HG02642 (cell line): ENCODE measurements at regions not wholly inside any gene's neighbourhood (a gene's known extent, or its start where the extent isn't known, plus 50 kb on each side); places are given as distances from the start of the nearest gene placed in this dataset.

Source experiments
- ATAC-seq: cut with Tn5 transposase; IDR thresholded peaks from one replicate; pipeline ENCODE4 v1.9.1; 2021; ENCODE audit warnings: mild to moderate bottlenecking; ENCODE audit not compliant: unreplicated experiment, poor library complexity

DNA sequence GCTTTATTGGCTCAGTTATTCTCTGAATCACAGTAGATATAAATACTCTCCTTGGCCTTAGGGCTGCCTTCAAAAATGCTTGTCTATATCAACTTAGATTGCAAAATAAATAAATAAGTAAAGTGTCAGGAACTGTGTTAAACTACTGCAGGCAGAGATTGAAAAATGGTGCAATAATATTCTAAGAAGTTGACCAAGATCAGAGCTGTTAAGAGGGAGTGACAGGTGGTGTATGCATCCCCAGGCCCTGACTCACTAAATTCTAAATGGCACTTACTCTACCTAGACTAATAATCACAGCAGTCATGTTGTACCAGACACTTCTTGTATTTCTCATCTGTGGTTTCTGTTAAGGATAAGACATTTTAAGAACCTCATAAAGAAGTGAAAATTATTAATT, 235.1 kb upstream of the SPOCK3 start:
- no peak for ATAC-seq

- ATAC-seq: no peak
Measured at GRCh38 chr4:167475951-167476350, 241.7 kb upstream of the SPOCK3 start.

DNA sequence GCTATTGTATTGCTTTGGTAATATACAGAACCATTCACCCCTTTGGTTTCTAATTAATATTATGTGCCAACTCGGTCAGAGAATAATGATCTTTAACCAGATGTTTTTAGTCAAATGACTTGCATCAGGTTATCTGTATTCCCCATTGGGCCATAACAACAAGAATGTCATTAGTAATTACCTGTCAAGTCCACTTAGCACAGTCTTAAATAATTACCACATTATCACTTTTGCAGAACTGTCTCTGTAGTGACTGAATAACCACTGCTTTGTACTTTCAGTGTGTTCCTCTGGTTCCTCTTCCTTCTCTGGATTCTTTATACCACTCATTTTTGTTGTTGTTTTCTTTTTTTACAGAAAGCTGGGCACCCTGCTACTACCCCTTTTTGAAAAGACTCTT, 257.7 kb upstream of the SPOCK3 start:
- ATAC-seq: no peak

DNA sequence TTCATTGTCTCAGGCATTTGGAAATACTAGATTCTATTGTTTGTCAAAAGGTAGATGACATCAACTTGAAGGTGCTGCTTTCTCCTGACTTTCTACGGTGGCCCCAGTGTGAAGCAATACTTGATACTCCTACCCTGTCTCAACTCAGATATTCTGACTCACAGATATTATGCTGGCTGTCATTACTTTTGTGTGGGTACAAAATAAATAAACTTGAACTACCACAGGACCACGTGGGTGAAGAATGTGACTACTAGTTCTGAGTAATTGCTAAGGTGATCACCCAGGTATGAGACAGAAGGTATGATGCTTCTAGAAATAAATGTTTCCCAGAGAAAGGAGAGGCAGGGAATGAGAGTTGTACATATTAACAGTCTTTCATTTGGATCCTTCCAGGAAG, 275.3 kb upstream of the SPOCK3 start:
- ATAC-seq: no peak

DNA sequence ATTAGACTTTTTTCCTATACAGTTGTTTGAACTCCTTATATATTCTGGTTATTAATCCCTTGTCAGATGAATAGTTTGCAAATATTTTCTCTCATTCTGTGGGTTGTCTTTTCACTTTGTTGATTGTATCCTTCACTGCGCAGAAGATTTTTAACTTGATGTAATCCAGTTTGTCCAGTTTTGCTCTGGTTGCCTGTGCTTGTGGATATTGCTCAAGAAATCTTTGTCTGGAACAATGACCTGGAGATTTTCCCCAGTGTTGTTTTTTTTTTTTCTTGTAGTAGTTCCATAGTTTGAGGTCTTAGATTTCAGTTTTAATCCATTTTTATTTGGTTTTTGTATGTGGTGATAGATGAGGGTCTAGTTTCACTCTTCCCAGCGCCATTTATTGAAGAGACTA, 289.8 kb upstream of the SPOCK3 start:
- ATAC-seq: no peak

- ATAC-seq: no peak
Measured at GRCh38 chr4:167537761-167538160, 303.5 kb upstream of the SPOCK3 start.

- no peak for ATAC-seq
Measured at GRCh38 chr4:167541286-167541685, 307.0 kb upstream of the SPOCK3 start.

- no peak for ATAC-seq
Measured at GRCh38 chr4:167544391-167544790, 310.1 kb upstream of the SPOCK3 start.

DNA sequence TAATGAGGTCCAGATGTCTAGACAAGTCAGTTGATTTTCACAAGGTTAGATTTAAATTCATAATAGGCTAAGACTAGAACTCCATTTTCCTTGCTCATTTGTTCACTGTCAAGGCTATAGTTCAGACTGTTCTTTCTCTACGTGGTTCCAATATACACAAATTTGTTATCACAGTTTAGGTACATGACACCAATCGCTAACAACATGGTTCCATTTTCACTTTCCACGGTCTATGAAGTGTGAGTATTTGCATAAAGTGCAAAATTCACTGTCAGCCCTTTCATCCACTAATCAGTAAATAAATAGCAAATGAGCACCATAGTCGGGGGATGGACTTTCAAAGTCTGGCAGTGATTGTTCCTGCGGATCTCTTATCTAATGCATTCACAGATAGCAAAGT, 315.7 kb upstream of the SPOCK3 start:
- ATAC-seq: no peak

GRCh38 chr4:167555338-167556022, 321.2 kb upstream of the SPOCK3 start:
- ATAC-seq: peak; percentile 57

GRCh38 chr4:167578906-167579305, 344.6 kb upstream of the SPOCK3 start:
- ATAC-seq: no peak

DNA sequence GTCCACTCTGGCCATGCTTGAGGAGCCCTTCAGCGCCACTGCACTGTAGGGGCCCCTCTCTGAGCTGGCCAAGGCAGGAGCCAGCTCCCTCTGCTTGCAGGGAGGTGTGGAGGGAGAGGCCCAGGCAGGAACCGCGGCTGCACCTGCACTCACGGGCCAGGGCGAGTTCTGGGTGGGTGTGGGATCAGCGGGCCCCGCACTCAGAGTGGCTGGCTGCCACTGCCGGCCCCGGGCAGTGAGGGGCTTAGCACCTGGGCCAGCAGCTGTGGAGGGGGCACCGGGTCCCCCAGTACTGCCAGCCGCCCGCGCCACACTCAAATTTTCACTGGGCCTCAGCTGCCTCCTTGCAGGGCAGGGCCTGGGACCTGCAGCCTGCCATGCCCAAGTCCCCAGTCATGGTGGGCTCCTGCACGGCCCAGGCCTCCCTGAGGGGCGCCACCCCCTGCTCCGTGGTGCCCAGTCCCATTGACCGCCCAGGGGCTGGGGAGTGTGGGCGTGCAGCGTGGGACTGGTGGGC, 347.2 kb upstream of the SPOCK3 start:
- ATAC-seq: no peak

DNA sequence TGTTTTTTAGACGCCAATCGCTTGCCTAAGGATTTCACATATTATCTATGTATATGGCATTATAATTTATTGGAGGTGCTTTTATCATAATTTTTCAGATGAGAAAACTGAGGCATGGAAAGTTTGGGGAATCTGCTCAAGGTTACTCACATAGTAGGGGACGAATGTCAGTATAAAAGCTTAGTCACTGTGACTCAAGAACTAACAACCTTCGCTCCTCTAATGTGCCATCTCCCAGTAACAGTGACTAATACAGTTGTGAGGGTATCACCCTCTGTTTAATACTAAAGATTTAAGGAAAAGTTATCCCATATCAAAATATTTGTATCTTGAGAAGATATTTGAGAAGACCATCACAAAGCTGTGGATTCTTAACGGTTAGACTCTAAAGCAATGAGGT, 353.1 kb upstream of the SPOCK3 start:
- ATAC-seq: no peak

GRCh38 chr4:167595898-167596297, 361.6 kb upstream of the SPOCK3 start:
- no peak for ATAC-seq

- ATAC-seq: no peak
Measured at GRCh38 chr4:167602157-167602556, 367.9 kb upstream of the SPOCK3 start.

DNA sequence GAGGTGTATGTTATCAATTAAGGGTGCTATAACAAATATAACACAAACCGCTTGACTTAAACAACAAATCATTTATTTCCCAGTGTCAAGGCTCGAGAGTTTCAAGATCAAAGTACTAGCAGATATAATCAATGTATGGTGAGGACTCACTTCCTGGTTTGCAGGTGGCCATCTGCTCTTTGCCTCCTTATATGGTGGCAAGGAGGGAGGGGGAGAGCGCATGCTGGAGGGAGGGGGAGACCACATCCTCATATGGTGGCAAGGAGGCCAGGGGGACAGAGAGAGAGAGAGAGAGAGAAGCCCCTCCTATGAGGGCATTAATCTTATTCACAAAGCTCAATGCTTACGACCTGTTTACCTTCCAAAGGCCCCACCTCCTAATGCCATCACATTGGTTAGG, 372.3 kb upstream of the SPOCK3 start:
- ATAC-seq: no peak

GRCh38 chr4:167613381-167613780, 379.1 kb upstream of the SPOCK3 start:
- ATAC-seq: no peak

- ATAC-seq: no peak
Measured at GRCh38 chr4:167614866-167615265, 380.6 kb upstream of the SPOCK3 start.

DNA sequence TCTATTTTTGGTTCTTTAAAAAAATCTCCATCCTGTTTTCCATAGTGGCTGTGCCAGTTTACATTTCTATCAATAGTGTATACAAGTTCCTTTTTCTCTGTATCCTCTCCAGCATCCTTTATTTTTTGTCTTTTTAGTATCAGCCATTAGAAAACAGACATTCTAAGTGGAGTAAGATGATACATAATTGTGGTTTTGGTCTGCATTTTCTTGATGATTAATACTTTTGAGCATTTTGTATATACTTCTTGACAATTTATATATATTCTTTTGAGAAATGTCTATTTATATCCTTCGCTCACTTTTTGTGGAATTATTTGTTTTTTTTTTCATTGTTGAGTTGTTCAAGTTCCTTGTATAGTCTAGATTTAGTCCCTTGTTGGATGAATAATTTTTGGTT, 382.2 kb upstream of the SPOCK3 start:
- ATAC-seq: no peak

DNA sequence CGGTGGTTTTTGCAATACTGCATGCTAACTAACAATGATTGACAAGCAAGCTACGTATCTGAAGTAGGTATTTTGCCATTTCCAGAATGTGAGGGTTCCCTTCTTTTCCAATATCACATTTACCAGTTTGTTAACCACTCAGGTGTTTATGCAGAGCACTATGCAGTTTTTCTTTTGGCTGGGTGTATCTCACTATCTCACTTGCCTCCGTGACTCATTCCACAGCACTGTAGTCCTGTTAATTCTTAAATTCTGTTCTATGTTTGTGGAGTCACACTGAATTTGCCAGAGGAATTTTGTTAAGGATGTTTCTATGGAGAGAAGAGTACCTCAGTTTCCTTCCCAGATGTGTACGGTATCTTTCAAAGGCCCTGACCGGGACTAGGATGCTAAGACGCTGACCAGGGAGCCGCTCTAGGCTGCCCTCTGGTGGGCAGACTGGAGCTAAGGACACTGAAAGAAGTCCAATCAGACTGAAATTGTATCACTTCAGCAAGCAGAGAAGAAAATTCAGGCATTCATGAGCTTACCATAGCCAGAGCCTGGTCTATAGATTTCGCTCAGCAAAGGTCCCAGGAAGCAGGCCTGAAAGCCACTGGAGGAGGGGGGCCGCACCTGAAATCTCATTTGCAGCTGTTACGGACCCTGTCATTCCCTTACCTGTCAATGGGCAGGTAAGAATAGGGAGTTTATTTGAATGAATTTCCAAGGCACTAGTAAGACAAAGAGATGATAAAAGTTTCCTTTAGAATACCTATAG, 388.4 kb upstream of the SPOCK3 start:
- ATAC-seq: peak; percentile 99

GRCh38 chr4:167623241-167623572, 388.9 kb upstream of the SPOCK3 start:
- ATAC-seq: no peak

GRCh38 chr4:167629272-167629671, 395.0 kb upstream of the SPOCK3 start:
- no peak for ATAC-seq
